HG02678 (cell line): ENCODE measurements at regions not wholly inside any gene's neighbourhood (a gene's known extent, or its start where the extent isn't known, plus 50 kb on each side); places are given as distances from the start of the nearest gene placed in this dataset.
A peak's percentile ranks its signal among the peaks of the same experiment; 100 is the strongest.
"Not testable (repeated sequence)": the region's sequence is repeated elsewhere in the genome, so short reads cannot be mapped to it uniquely, and the experiment has no call there.

Source experiments
- ATAC-seq: cut with Tn5 transposase; IDR thresholded peaks from one replicate; pipeline ENCODE4 v1.9.1; 2021; ENCODE audit warnings: mild to moderate bottlenecking, moderate library complexity; ENCODE audit not compliant: unreplicated experiment

DNA sequence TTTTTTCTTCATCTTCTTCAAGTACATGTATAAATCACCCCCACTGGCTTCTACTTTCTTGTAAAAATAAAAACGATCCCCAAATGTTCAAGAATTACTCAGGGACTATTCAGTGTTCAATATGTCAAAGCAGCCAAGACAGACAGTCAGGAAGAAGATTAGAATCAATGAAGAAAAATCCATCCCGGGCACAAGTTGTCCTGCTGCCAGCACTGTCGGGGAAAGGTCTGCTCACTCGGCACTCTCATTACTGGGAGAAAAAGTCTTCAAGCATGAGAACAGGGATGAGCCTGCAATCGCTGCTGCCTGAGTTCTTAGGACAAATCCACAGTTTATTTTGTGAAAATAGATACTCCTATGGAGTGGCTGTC lies 482.8 kb upstream of the KLHL29 start:
- ATAC-seq: no peak

DNA sequence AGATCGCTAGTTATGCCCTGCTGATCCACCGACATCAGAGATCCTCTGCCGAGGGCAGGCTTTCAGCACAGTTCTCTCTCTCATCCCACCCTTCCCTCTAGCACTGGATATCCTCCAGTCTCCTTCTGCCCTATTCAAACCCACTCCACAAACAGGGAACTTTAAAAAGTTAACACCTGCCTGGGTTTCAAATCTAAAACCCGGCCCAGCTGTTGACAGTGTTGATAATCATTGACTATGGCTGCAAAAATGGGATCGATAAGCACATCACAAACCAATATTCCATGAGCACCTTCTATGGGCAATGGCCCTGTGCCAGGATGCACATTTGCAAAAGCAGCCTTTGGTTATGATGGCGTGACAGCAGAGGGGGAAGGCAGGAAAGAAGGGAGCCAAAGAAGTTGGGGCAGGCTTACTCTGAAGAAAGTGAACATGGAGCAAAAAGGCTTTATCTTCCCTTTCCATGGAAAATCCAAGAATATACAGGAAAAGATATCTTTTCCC lies 482.3 kb upstream of the KLHL29 start:
- ATAC-seq: no peak

DNA sequence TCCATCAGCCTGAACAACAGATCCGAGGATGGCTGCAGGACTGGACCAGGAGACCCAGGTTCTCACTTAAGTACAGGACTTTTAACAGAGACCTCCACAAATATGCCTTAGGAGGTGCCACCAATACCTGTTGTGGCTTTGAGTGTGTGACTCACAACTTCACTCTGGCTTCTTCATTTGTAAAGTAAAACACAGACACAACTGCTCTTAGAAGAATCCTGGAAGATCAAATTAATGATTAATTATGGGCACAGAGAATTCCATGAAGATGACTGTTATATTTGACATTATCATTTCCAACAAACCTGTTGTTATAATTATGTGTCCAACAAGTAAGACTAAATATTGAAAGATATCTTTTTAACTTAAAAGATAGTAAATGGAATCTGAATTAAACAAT lies 481.4 kb upstream of the KLHL29 start:
- ATAC-seq: no peak

DNA sequence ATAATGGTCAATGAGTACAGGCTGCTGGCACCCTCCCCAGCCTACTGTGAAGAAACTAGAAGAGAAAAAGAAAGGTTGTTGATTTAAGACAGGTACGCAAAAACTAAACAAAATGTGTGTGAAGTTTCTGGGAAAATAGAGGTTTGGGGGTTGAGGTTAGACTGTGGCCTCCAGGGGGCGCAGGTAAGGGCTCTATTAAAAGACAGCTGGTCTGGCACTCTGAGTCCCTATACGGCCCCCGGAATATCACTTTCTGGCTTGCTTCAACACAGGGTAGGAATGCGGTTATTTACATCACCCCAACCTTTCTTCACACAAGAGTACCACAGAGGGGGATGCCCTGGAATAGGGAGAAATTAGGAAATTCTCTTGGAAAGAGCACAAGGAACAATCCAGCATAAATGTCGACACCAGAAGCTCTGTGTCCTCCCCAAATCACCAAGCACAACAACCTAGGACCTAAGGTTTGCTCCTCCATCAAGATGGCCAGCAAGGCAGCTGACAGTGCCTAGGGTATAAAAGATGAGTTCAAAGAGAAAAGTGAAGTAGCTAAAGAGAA lies 480.8 kb upstream of the KLHL29 start:
- peak; percentile 52 for ATAC-seq

DNA sequence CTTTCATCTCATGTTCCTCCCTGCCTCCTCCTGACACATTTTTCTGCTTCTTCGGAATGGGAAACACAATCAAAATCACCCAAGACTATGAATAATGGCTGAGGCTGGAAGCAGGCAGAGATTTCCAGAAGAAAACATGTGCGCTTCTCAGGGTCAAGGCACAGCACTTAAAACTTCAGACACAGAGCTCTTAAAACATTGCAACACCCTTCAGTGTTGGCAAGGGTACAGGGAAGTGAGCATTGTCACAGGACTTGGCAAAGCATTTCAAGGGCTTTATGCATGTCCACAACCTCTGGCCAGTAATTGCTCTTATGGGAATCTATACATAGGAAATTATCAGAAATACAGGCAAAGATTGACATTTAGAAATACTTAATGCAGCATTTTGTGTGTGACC lies 477.6 kb upstream of the KLHL29 start:
- no peak for ATAC-seq

DNA sequence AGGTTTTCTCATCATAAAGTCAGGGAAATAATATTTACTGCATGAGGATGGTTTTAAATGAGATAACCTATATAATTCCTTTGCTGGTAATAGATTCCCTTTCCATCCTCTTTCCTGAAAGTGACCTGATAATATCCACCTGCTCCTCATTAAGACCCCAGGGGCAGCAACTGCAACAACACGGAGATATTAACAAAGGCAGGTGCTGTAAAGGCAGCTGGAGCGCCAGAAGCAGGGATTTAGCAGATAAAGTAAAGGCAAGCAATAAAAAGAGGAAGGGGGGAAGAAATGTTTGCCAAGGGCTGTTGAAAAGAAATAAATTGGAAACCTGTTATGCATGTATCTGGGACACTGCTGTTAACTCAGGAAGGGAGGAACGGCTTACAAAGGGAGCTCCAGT lies 472.6 kb upstream of the KLHL29 start:
- no peak for ATAC-seq

DNA sequence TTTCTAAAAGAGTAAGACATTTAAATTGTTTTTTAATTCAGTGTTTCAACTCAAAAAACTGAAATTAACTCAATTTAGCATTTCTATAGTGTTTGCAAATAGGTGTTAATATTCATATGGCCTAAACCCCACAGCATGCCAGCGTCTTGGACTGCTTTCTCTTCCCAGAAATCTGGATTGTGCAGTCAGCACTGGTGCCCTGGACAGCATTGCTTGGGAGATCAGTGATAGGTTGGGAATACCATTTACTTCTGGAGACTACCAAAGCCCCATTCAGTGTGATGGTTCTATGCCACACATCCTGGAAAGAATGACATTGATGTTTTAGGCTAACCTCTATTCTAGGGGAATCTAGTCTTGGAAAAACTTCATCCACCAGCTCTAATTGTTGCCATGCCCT lies 455.0 kb upstream of the KLHL29 start:
- no peak for ATAC-seq

DNA sequence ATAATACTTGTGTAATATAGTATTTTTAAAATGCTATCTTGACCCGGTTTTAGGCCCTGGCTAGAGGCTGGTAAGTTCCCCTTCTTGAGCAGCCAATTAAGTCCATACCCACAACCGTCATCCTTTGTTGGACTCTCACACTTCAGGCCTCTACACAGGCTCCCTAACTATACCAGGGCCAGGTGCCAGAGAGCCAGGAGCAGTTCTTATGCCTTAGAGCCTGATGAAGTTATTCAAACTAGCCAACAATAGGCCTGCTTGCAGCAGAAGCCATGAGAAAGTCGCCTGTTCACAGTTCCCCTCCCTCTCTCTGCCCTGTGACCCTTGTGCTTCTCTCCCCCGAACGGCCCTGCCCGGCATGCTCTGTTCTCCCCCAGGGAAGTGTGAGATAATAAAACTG lies 454.2 kb upstream of the KLHL29 start:
- ATAC-seq: no peak

DNA sequence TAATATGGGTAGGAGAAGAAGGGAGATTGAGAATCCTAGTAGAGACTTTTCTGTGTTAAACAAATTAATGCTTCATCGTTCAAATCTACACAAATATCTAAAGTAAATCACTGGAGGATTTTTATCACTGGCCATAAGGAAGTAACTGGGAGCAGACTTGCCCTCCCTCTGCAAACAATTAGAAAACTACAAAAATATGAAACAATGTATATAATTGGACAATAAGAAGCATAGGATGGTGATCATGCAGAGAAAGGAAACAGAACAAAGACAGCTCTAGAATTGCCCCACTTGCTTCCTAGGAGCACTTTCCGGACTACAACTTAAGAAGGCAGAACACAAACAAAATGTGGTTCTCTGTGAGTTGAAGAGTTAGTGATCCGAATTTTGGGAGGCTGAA lies 452.7 kb upstream of the KLHL29 start:
- no peak for ATAC-seq

DNA sequence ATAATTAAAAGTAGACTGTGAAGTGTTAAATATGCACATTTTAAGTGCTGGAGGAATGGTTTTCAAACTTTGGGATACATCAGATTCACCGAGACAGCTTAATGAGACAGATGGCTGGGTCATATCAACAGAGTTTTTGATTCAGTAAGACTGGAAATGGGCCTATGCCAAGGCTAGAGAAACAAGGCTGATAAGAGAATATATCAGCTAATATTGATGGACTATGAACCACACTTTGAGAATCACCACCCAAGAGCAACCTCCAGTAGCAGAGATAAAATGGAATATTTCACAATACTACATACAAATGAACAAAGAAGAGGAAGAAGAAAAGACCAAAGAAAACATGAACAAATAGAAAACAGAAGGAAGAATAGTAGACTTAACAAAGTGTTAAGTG lies 450.2 kb upstream of the KLHL29 start:
- ATAC-seq: no peak

DNA sequence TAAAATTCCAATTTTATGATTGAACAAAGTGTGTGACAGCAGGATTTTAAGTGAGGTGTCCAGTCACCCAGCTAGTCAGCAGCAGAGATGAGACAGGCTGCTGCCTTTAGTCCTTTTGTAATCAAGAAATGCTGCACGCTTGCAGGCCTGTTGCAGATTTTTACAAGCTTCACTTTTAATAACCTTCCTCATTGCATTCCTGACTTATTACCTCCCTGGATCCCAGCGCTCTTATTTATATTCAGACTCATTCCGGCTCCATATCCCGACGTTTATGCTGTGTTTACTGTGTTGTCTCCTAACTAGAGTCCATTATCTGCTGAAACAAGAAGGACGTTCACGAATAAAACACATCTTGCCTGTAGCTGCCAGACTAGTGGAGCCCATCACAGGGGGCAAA lies 442.5 kb upstream of the KLHL29 start:
- ATAC-seq: no peak

DNA sequence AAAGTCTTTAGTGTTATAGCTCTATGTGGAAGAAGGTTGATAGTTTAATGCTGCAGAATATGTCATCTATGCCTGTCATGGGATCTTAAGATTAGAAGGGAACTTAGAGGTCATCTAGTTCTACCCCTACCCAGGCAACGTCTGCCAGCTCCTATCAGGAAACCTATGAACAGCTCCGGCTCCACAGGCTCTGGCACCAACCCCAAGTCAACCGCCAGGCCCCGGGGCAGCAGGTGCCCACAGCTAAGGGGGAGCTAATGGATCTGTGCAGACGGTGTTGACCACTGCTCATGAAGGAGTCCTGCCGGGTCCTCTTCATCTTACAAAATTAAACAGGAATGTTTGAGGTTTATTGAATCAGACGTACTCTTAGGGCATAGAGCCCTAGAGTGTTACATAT lies 440.8 kb upstream of the KLHL29 start:
- ATAC-seq: no peak

DNA sequence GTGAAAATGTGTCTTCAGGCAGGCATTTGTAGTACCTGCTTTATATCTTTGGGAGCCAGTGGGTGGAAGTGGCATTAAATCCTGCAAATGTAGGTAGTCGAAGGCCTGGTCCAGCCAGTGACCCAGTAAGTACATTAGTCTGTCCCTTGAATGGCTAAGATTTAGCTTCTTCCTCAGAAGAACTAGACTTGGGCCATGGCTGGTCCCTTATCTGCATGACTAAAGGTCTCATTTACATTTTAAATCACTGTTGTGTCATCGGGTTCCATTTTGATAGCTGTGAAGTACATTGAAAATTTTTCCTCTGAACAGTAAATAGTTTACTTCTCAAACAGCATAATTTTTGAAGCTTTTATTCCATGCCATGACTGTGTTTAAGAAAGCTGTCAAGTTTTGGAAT lies 438.4 kb upstream of the KLHL29 start:
- ATAC-seq: no peak

DNA sequence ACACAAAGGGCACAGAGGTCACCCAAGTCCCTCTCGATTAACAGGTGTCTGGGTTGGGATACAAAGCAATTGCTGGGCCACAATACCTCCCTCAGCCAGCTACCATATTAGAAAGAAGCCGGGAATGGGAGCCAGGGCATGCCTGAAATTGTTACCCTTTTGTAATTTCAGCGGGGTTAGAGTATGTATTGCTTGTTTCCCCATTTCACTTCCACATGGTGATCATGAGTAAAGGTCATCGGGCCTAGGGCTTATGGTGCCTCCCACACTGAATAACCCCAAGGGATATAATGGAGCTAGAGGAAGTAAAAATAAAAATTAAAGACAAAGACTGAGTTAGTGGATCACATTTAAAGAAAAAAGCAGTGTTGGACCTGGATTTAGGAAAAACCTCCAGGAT lies 437.2 kb upstream of the KLHL29 start:
- ATAC-seq: no peak

DNA sequence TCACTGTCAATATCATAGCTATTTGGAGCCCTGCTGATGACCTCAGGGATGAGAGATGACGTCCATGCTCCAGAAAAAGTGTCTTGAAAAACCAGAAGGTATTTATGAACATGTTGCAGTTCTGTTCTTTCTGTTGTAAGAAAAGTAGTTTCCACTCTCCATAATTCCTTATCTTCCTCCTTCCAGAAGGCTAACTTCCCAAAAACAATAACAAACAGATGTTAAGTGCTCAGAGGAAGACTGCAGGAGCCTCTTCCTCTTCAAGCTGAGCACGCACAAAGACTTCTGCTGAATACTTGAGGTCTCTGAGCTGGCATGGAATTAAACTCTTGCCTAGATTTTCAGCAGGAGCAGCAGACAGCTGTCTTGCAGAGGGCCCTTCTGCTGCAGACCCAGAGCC lies 434.5 kb upstream of the KLHL29 start:
- no peak for ATAC-seq

DNA sequence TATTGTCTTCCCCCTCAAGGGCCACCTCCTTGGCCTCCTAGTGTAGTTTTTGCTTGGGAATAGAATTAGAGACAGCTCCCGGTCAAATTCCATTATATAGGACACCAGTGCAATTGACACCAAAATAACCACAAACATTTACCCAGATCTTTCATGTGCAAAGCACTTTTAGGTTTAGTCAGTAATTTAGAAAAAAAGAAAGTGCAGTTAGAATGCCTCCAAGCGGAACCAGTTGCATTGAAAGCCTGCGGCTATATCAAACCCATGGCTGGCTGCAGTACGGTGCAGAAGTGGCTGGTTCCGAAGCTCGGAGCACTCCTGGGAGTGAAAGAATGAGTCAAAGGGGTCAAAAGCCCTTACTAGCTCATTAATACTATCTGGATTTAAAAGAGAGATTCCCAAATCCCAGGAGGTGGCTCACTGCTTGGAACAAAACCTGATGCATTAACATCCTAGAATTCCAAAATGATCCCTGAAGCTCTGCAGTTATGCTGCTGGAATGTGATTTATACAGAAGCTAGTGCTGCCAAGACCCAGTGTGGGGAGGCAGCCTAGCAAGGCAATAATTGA lies 432.2 kb upstream of the KLHL29 start:
- no peak for ATAC-seq

DNA sequence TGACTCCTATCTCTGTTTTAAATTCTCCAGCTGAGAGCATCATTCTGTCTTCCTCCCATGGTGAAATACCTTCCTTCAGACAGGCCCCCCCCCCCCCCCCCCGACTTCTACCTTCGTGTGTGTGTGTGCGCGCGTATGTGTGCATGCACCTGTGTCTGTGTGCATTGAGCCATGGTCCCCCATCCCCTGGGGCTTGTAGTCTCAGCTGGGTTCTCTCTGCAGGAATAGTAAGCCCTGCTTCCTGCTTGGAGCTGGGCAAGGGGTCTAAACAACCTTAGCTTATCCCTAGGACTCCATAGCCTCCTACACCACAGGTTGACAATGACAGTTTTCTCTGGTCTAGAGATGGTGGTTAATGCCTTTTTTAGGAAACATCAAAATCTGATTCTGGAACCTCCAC lies 427.5 kb upstream of the KLHL29 start:
- ATAC-seq: no peak

DNA sequence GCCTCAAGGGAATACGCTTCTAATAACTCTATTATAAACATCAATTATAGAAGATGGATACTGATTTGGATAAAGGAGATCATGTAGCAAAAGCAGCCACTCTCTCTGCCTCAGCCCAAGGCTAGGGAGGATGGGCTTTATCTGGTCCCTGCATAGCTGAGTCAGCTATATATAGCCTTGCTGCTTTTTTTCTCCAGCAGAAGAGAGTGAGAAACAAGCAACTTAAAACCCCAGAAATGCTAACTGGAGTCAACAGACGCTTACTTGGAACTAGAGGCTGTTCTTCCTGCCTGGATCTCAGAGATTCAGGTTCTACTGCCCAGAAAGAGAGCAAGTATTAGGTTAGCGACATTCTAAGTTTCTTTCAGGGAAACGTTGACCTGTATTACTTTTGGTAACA lies 426.7 kb upstream of the KLHL29 start:
- ATAC-seq: no peak

DNA sequence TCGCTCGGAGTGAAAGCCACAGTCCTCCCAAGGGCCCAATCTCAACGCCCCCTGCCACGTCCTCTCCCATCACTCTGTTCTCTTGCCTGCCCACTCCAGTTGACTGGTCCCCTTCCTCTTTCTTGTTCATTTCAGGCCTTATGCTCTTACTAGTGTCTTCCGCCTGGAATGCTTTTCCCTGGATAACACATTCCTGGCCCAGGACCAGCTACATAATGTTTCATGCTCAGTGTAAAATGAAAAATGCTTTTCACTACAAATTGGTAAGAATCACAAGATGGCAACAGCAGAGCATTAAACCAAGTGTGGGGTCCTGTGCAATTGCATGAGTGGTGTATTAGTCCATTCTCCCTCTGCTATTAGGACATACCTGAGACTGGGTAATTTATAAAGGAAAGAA lies 417.2 kb upstream of the KLHL29 start:
- ATAC-seq: no peak

DNA sequence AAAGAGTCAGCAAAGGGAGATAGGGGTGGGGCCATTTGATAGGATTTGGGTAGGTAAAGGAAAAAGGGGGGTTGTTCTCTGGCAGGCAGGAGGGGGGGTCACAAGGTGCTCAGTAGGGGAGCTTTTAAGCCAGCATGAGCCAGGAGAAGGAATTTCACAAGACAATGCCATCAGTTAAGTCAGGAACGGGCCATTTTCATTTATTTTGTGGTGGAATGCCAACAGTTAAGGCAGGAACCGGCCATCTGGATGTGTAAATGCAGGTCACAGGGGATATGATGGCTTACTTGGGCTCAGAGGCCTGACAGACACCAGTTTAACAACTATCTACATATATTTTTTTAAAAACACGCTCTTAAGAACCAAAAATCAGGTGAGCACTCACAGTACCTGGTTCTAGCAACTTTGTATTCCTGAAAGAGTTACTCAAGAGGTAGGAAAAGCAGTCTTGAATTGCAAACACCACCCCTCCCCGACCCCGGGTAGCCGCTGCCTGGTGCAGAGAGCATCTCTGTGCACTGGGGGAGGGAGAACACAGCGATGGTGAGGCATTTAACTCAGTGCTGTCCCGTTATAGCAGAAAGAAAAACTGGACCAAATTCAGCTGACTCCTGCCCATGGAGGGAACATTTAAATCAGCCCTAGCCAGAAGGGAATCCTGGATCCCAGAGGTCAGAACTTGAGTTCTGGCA lies 414.5 kb upstream of the KLHL29 start:
- no peak for ATAC-seq

DNA sequence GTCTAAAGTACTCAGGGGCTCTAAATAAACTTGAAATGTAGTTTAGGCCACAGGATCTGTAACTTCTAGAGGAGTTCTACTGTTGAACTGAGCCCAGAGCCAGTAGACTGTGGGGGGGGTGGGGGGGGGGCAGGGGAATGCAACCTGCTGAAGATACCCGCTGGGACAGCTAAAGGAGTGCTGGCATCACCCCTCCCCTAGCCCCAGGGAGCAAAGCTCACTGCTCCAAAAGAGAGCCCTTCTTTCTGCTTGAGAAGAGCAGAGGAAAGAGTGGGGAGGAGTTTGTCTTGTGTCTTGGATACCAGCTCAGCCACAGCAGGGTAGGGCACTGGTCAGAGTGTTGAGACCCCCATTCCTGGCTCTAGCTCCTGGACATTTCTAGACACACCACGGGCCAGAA lies 414.0 kb upstream of the KLHL29 start:
- ATAC-seq: no peak

DNA sequence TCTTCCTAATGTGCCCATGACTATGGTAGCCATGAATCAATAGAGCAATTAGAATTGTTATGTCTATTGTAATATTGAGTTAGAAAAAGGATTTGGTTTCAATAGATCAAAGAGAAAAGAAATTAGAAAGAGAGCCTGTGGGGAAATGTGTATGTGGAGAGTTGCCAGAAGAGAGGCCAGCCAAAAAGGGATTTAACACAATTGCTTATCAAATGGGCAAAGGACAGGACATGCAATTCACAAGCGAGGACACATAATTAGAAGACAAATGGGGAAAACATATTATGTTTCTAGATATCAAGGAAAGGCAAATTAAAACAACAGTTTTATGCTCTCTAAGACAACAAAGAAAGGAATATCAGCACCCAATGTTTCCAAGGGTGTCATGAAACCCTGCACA lies 403.2 kb upstream of the KLHL29 start:
- no peak for ATAC-seq

DNA sequence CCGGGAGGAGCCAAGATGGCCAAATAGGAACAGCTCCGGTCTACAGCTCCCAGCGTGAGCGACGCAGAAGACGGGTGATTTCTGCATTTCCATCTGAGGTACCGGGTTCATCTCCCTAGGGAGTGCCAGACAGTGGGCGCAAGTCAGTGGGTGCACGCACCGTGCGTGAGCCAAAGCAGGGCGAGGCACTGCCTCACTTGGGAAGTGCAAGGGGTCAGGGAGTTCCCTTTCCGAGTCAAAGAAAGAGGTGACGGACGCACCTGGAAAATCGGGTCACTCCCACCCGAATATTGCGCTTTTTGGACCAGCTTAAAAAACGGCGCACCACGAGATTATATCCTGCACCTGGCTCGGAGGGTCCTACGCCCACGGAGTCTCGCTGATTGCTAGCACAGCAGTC lies 400.8 kb upstream of the KLHL29 start:
- not testable (repeated sequence) for ATAC-seq
